Motor neuron (in vitro differentiated cells): ENCODE measurements at regions not wholly inside any gene's neighbourhood (a gene's known extent, or its start where the extent isn't known, plus 50 kb on each side); places are given as distances from the start of the nearest gene placed in this dataset.
A peak's percentile ranks its signal among the peaks of the same experiment; 100 is the strongest.
"Not testable (repeated sequence)": the region's sequence is repeated elsewhere in the genome, so short reads cannot be mapped to it uniquely, and the experiment has no call there.

Experiments used
- ATAC-seq, 8 experiments: fragments of 200-7000 bp; cut with Tn5 transposase; replicated peaks in 6 of 8; 2 replicates each; pipeline ENCODE4 v1.8.0; 2021; ENCODE audit warnings: mild to moderate bottlenecking in 8 of 8, moderate library complexity in 8 of 8
- H3K27ac ChIP-seq, 2 donors: fragments of 250-450 bp; sonication (Bioruptor Pico); 2 replicates each; pipeline ENCODE4 v1.9.0; 2021; ENCODE audit warnings: antibody characterized with exemption in 2 of 2, mild to moderate bottlenecking in 2 of 2, moderate library complexity in 1 of 2
- H3K4me1 ChIP-seq, 2 donors: fragments of 250-450 bp; sonication (Bioruptor Pico); replicated peaks in 1 of 2; 2 replicates each; pipeline ENCODE4 v1.6.1; 2021; ENCODE audit warnings: antibody characterized with exemption in 2 of 2, mild to moderate bottlenecking in 2 of 2, moderate library complexity in 1 of 2
- H3K4me3 ChIP-seq, 5 donors: fragments of 250-450 bp; sonication (Bioruptor Pico); 2 replicates each; pipeline ENCODE4 v1.9.0; 2021; ENCODE audit warnings: antibody characterized with exemption in 5 of 5, mild to moderate bottlenecking in 5 of 5, moderate library complexity in 4 of 5
- WGBS, 10 experiments: fragments of 450-650 bp; shearing (Covaris generic); methylation state at CpG; one replicate each; pipeline ENCODE4 v1.0.0; 2022; 5-methylcytosine and 5-hydroxymethylcytosine counted together
- in situ Hi-C, 9 experiments: fragments of 400-800 bp; cut with MboI; loops; one replicate each; pipeline ENCODE4 v1.15.0; 2021; ENCODE audit warnings: low sequenced_read_pairs in 9 of 9, low pct_unique_long_range_greater_than_20kb in 2 of 9; ENCODE audit not compliant: unreplicated experiment in 9 of 9

DNA sequence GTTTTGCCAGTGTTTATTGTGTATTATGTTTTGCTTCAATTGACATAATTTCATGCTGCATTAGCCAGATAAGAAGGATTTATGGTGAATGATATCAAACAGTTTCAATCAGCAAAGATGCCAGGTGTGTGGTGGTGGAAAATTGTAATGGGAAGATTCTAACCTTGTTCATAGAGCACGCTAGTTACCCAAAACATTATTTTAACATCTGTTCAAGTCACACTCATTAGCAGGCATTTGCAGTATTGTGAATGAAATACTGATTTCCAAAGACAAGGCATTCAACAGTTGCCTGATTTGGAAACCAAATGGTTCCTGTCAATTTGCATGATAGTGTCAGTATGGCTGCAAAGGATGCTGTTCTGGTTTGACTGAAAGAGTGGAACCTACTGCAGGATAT, 129.7 kb downstream of the EPC1 start:
- in situ Hi-C loops: no loop called here
- H3K4me3 ChIP-seq: no peak overlapping the region
- ATAC-seq: no peak
- no peak overlapping the region for H3K27ac ChIP-seq
- H3K4me1 ChIP-seq: peaks cover 0 to 4% of the 10 kb centered on the region in 2 donors
- WGBS, 10 experiments: 43 to 83% (median 71%) methylated on average over 1 of the region's 1 CpG; no CpG with 5 or more reads in 5 of the 10 experiments

DNA sequence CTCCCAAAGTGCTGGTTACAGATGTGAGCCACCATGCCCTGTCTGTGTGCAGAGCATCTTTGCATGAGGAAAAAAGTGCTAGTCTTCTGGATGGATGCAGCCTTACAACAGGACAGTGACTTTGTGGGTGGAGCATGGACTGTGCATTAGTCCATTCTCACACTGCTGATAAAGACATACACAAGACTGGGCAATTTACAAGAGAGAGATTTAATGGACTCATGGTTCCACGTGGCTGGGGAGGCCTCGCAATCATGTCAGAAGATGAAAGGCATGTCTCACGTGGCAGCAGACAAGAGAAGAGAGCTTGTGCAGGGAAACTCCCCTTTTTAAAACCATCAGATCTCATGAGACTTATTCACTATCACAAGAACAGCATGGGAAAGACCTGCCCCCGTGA, 133.1 kb downstream of the EPC1 start:
- H3K4me1 ChIP-seq, H3K4me3 ChIP-seq, in situ Hi-C loops, H3K27ac ChIP-seq: not testable (repeated sequence)
- ATAC-seq: peak; percentile 20 to 99 (median 86)
- 0 to 80% (median 20%) methylated on average over 1 to 3 of the region's 4 CpGs; no CpG with 5 or more reads in 3 of the 10 experiments for WGBS, 10 experiments

DNA sequence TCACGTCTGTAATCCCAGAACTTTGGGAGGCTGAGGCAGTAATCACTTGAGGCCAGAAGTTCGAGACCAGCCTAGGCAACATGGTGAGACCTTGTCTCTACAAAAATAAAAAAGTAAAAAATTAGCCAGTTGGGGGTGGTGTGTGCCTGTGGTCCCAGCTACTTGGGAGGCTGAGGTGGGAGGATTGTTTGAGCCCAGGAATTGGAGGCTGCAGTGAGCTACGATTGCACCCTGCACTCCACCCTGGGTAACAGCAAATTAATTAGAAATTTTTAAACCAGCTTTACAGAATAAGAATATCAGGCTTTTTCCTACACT, 136.0 kb downstream of the EPC1 start:
- no peak overlapping the region for H3K4me3 ChIP-seq
- ATAC-seq: no peak
- H3K27ac ChIP-seq: no peak overlapping the region
- H3K4me1 ChIP-seq: peaks cover 0 to 4% of the 10 kb centered on the region in 2 donors
- WGBS, 10 experiments: 40 to 100% (median 63%) methylated on average over 1 to 3 of the region's 3 CpGs; no CpG with 5 or more reads in 4 of the 10 experiments
- in situ Hi-C loops: no loop called here

DNA sequence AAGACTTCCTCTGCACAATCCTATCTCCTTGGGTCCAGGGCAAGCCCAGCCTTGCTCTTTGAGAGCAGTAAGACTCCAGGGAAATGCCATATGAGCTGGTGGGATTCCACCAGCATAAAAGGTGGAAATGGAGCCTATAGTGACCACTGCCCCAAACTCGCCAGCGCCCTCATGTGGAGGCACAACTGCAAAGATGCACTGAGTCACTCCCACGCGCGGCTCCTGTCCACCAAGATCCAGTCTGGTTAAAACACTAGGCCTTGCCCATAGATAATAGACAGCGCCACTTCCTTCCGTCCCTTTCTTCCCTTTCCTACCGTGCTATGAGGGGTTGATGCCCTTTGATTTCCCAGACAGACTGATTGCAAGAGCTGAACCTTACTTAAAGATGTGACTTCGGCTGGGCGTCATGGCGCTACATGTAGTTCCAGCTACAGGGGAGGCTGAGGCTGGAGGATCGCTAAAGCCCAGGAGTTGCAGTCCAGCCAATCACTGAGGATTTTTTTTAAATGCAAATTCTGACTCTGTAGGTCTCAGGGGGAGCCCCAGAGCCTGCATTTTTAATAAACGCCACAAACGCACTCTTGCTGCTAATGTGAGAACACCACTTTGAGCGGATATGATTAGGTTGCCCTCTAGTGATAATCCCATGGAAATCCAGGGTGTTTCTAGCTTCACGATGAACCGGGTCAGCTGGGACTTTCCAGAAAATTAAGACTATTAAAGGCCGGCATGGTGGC, 136.5 kb downstream of the EPC1 start:
- peak in 3 of 8 experiments; percentile 53 to 78 (median 66) for ATAC-seq
- 0 to 100% (median 78%) methylated on average over 1 to 10 of the region's 18 CpGs; no CpG with 5 or more reads in 2 of the 10 experiments for WGBS, 10 experiments
- Histone ChIP-seq H3K4me1 (peaks cover 0 to 4% of the 10 kb centered on the region in 2 donors), H3K27ac (no peak overlapping the region), H3K4me3 (no peak overlapping the region)
- in situ Hi-C loops: no loop called here

DNA sequence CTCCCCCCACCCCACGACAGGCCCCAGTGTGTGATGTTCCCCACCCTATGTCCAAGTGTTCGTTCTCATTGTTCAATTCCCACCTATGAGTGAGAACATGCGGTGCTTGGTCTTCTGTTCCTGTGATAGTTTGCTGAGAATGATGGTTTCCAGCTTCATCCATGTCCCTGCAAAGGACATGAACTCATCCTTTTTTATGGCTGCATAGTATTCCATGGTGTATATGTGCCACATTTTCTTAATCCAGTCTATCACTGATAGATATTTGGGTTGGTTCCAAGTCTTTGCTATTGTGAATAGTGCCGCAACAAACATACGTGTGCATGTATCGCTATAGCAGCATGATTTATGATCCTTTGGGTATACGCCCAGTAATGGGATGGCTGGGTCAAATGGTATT, 139.0 kb downstream of the EPC1 start:
- in situ Hi-C loops, H3K27ac ChIP-seq, H3K4me3 ChIP-seq, H3K4me1 ChIP-seq, ATAC-seq: not testable (repeated sequence)
- WGBS, 10 experiments: no CpG with 5 or more reads among the region's 7 CpGs

DNA sequence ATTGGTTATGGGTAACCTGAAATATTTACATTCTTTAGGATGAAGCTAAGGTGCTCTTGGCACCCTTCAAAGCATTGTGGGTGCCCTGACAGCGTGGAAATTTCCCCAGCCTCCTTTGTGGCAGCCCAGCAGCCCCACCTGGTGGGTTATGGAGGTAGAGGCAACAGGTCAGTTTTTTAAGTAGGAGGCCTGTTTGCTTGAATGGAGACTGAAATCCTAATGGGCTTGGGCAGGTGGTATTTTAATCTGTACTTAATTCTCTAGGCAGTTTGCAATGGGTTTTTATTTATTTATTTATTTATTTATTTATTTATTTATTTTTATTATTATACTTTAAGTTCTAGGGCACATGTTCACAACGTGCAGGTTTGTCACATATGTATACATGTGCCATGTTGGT, 139.4 kb downstream of the EPC1 start:
- H3K27ac ChIP-seq: no peak overlapping the region
- in situ Hi-C loops: no loop called here
- ATAC-seq: peak in 3 of 8 experiments; percentile 41 to 51 (median 48)
- 0 to 83% (median 34%) methylated on average over 1 to 2 of the region's 2 CpGs; no CpG with 5 or more reads in 6 of the 10 experiments for WGBS, 10 experiments
- no peaks in the 10 kb centered on the region for H3K4me1 ChIP-seq
- no peak overlapping the region for H3K4me3 ChIP-seq

DNA sequence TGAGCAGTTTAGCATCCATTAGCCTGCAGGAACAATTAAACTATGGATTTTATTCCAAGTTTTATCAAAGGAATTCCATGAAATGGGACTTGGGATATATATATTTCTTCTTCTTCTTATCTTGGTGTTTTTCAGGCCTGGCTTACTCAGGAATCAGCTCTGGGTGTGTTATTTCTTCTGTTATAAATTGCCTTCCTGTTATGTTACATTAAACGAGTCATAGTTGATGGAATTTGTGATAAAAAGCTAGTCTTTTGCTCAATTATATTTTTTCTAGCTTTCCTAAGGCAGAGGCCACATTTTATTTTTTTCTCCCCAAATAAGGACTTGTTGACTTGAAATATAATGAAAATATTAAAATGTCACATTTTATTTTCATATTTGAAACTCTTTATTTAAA, 141.3 kb downstream of the EPC1 start:
- WGBS, 10 experiments: 0 to 100% (median 79%) methylated on average over 1 of the region's 1 CpG; no CpG with 5 or more reads in 1 of the 10 experiments
- in situ Hi-C loops: no loop called here
- Histone ChIP-seq H3K4me3 (no peak overlapping the region), H3K27ac (no peak overlapping the region), H3K4me1 (no peaks in the 10 kb centered on the region)
- ATAC-seq: no peak

DNA sequence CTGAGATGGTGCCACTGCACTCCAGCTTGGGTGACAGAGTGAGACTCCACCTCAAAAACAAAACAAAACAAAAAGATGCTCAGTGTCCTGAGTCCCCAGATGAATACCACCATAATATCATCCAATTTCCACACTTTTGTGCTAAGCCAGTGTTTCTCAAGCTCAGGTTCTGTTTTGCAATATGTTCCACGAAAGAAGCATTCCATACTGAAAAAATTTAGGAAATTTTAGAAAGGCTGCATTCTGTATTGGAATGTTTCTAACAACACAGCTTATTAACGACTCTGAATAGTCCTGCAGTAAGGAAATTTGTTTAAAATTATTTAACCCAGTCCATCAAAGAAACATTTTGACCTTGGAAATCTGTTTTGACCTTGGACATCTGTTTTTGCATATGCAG, 142.4 kb downstream of the EPC1 start:
- Histone ChIP-seq H3K4me1 (no peaks in the 10 kb centered on the region), H3K27ac (no peak overlapping the region), H3K4me3 (no peak overlapping the region)
- in situ Hi-C loops: no loop called here
- ATAC-seq: no peak
- 20 to 100% (median 65%) methylated on average over 1 to 2 of the region's 2 CpGs for WGBS, 10 experiments

DNA sequence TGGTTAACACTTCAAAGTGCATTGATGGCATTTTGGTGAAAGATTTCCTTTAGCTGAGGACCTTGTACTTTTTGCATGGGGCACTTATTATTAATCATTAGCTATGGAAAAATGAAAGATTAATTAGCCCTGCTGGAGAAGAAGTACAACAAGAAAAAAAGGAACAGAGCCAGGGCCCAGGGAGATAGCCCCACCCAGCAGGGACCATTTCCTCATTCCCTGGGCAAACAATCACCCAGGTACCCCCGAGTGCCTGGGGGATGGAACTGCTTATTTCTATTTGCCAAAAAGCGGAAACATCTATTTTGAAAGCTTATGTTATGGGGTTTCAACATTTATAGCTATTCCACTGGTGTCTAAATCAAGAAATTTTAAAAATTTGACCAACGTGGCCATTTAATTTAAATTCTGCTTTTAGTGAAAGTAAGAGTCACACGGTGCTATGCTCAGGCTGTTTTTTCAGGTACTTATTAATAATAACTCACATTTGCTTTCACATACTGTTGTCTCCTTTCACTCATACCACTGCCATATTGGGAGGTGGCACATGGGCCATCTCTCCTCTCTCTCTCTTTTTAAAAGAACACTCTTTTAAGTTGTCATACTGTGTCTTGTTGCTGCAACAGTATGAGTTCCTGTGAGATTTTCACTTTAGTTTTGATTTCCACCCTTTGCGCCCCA, 143.6 kb upstream of the KIF5B start:
- no peak overlapping the region for H3K4me3 ChIP-seq
- in situ Hi-C loops: loop anchor here in 1 of 9 experiments (25.0 kb wide), 1 partner anchor 812 kb away; no protein-coding TSS in a partner anchor
- 20 to 100% (median 79%) methylated on average over 1 to 5 of the region's 5 CpGs; no CpG with 5 or more reads in 2 of the 10 experiments for WGBS, 10 experiments
- no peak overlapping the region for H3K27ac ChIP-seq
- H3K4me1 ChIP-seq: no peaks in the 10 kb centered on the region
- ATAC-seq: no peak

DNA sequence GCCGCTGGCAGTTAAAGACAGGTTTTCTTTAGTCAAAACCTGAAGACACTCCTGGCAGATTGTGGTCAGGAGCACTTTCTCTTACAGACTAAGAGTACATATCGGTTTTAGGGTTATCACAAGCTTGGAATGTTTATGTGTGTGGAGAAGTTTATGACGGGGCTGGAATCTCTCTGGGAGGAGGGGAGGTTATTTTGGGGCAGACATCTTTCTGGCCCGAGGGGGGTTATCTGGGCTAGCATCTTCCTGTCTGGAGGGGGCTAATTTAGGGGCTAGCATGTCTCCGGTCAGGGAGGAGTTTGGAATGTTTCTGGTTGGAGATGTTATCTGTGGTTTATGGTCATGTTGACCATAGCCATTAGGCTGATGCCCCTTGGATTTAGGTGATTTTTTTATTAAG, 141.2 kb upstream of the KIF5B start:
- ATAC-seq: no peak
- no peak overlapping the region for H3K4me3 ChIP-seq
- no peaks in the 10 kb centered on the region for H3K4me1 ChIP-seq
- WGBS, 10 experiments: 40 to 100% (median 93%) methylated on average over 1 to 4 of the region's 5 CpGs; no CpG with 5 or more reads in 5 of the 10 experiments
- no peak overlapping the region for H3K27ac ChIP-seq
- in situ Hi-C loops: loop anchor here in 1 of 9 experiments (25.0 kb wide), 1 partner anchor 815 kb away; no protein-coding TSS in a partner anchor

DNA sequence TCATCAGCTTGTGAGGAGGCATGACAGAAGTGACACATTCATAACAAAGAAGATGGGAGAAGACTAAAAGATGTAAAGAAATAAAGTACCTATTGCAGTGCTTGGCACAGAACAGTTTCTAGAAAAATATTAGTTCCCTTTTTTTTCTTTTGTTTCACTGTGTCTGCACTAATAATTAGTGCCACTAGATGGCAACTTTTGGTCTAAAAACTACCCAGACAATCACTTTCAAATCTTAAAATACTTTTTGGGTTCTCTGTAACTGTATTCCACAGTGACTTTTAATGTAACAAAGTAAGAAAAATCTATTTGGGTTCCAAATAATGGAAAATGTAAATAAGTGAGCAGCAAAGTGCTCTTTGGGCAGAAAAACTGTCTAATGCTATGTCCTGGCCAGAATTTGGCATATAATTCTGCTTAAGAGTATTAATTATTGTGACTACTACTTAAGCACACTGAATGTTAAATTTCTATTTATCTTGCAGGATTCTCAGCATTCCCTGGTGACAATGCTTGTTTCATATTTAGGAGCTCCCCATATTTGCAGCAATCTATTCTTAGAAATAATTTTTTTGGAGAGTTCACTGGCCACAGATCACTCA, 134.8 kb upstream of the KIF5B start:
- Histone ChIP-seq H3K4me3 (no peak overlapping the region), H3K4me1 (no peaks in the 10 kb centered on the region), H3K27ac (no peak overlapping the region)
- in situ Hi-C loops: loop anchor here in 1 of 9 experiments (25.0 kb wide), 1 partner anchor 821 kb away; no protein-coding TSS in a partner anchor
- ATAC-seq: no peak

DNA sequence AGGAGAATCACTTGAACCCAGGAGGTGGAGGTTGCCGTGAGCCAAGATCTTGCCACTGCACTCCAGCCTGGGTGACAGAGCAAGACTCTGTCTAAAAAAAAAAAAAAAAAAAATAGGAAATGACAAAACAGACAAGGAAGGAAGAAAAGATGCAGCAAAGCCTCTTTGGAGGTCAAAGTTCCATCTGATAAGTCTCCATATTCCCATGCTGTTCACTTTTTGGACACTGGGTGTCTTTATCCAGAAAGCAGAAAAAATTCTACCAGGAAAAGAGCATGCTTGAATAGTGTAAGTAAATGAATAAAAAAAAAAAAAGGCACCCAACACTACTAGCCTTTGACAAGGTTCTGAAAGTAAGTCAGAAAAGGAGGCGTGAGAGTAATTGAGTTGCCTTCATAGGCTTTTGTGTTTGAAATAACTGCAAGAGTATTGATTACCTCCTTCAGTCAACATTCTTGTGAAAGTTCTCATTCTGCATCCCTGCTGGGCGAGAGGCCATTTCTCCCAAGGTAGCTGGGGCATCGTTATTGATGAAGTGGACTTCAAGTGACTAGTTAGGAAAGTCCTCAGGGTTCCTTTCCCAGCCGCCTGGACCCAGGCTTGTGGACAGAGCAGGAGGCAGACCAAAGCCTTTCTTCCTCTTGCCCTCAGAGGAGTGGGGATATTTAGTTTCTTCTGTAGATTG, 133.3 kb upstream of the KIF5B start:
- peak in 1 of 8 experiments; percentile 64 for ATAC-seq
- 57 to 92% (median 86%) methylated on average over 1 to 5 of the region's 5 CpGs; no CpG with 5 or more reads in 1 of the 10 experiments for WGBS, 10 experiments
- no peak overlapping the region for H3K4me3 ChIP-seq
- no peak overlapping the region for H3K27ac ChIP-seq
- H3K4me1 ChIP-seq: no peaks in the 10 kb centered on the region
- in situ Hi-C loops: loop anchor here in 1 of 9 experiments (25.0 kb wide), 1 partner anchor 823 kb away; no protein-coding TSS in a partner anchor

DNA sequence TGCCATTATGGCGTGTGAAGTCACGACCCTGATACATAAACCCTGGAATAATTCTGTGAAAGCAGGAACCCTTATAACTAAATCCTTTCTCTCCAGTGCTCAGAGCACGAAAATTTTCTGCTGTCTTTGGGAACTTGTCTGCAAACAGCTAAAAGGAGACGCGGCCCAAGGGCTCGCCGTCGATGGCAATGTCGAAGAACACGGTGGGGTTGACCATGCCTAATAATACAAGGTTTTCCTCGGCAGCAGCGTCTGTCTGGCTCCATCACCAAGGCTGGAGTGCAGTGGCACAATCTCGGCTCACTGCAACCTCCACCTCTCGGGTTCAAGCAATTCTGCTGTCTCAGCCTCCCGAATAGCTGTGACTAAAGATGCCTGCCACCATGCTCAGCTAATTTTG, 132.4 kb upstream of the KIF5B start:
- in situ Hi-C loops: loop anchor here in 1 of 9 experiments (25.0 kb wide), 1 partner anchor 824 kb away; no protein-coding TSS in a partner anchor
- not testable (repeated sequence) for H3K4me3 ChIP-seq, H3K27ac ChIP-seq, ATAC-seq, H3K4me1 ChIP-seq
- WGBS, 10 experiments: 97% methylated on average over 7 to 11 of the region's 15 CpGs; no CpG with 5 or more reads in 8 of the 10 experiments
